ENCODE measurements at regions not wholly inside any gene's neighbourhood (a gene's known extent, or its start where the extent isn't known, plus 50 kb on each side); places are given as distances from the start of the nearest gene placed in this dataset.

DNA sequence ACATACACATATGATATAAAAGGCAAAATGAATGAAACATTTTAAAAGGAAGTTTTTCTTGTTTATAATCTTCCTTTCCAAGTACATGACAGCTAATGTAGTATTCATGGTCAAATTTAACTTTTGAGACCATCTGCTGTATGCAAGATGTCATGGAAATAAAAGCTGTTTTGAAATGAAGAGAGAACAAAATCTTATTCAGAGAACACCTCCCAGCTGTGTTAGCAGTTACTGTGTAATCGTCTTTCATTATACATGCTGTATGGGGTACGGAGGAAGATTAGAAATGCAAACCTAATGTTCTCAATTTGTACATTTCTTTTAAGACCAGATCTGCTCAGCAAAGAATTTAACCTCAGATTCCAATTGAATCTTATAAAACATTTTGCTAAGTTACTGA, 1182.3 kb downstream of the OTOL1 start:
- Histone ChIP-seq H3K4me3 (ENCODE audit: low read depth, low read length) (no peak overlapping the region), H3K36me3 (ENCODE audit: control insufficient read depth, insufficient read depth, low read length) (no peaks in the 10 kb centered on the region), H3K27me3 (ENCODE audit: control insufficient read depth, insufficient read depth, low read length) (no peaks in the 10 kb centered on the region)
- FAIRE-seq (no peak), DNase-seq (ENCODE audit: low read depth) (no peak)
- TF ChIP-seq, protein P1, sequence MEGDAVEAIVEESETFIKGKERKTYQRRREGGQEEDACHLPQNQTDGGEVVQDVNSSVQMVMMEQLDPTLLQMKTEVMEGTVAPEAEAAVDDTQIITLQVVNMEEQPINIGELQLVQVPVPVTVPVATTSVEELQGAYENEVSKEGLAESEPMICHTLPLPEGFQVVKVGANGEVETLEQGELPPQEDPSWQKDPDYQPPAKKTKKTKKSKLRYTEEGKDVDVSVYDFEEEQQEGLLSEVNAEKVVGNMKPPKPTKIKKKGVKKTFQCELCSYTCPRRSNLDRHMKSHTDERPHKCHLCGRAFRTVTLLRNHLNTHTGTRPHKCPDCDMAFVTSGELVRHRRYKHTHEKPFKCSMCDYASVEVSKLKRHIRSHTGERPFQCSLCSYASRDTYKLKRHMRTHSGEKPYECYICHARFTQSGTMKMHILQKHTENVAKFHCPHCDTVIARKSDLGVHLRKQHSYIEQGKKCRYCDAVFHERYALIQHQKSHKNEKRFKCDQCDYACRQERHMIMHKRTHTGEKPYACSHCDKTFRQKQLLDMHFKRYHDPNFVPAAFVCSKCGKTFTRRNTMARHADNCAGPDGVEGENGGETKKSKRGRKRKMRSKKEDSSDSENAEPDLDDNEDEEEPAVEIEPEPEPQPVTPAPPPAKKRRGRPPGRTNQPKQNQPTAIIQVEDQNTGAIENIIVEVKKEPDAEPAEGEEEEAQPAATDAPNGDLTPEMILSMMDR (IDR thresholded peaks at IDR 0.05; ENCODE audit: insufficient read depth, low read length, severe bottlenecking) = no peak

DNA sequence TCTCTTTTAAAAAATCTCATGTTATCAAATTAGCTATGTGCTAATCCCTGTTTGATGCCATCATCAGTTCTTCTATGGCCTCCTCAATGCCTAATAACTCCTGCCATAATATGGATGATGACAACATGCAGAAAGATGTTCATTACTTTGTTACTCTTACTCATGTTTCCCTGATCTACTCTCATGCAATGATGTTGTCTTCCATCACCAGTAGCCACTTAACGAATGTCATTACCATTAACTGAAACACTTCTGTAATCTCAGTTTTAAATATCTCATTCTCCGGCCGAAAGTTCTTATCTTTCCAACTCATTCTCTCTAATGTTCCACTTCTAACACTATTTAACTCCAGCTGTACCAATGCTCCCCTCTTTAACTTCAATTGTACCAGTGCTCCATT, 1187.7 kb downstream of the OTOL1 start:
- DNase-seq (ENCODE audit: low read depth) (no peak), FAIRE-seq (no peak)
- Histone ChIP-seq H3K4me3 (ENCODE audit: low read depth, low read length) (no peak overlapping the region), H3K27me3 (ENCODE audit: control insufficient read depth, insufficient read depth, low read length) (no peaks in the 10 kb centered on the region), H3K36me3 (ENCODE audit: control insufficient read depth, insufficient read depth, low read length) (no peaks in the 10 kb centered on the region)
- TF ChIP-seq, protein P1 (IDR thresholded peaks at IDR 0.05; ENCODE audit: insufficient read depth, low read length, severe bottlenecking) = no peak

- FAIRE-seq (no peak), DNase-seq (ENCODE audit: low read depth) (no peak)
- Histone ChIP-seq H3K36me3 (ENCODE audit: control insufficient read depth, insufficient read depth, low read length) (no peaks in the 10 kb centered on the region), H3K4me3 (ENCODE audit: low read depth, low read length) (no peak overlapping the region), H3K27me3 (ENCODE audit: control insufficient read depth, insufficient read depth, low read length) (no peaks in the 10 kb centered on the region)
- TF ChIP-seq, protein P1 (IDR thresholded peaks at IDR 0.05; ENCODE audit: insufficient read depth, low read length, severe bottlenecking) = no peak
These were observed 1202.7 kb downstream of the OTOL1 start for GRCh38 chr3:162699291-162699690.

GRCh38 chr3:162701211-162701610, 1204.6 kb downstream of the OTOL1 start:
- Histone ChIP-seq H3K36me3 (ENCODE audit: control insufficient read depth, insufficient read depth, low read length) (no peaks in the 10 kb centered on the region), H3K27me3 (ENCODE audit: control insufficient read depth, insufficient read depth, low read length) (no peaks in the 10 kb centered on the region), H3K4me3 (ENCODE audit: low read depth, low read length) (no peak overlapping the region)
- FAIRE-seq = no peak
- TF ChIP-seq, protein P1 (IDR thresholded peaks at IDR 0.05; ENCODE audit: insufficient read depth, low read length, severe bottlenecking) = no peak
- DNase-seq (ENCODE audit: low read depth) = no peak

DNA sequence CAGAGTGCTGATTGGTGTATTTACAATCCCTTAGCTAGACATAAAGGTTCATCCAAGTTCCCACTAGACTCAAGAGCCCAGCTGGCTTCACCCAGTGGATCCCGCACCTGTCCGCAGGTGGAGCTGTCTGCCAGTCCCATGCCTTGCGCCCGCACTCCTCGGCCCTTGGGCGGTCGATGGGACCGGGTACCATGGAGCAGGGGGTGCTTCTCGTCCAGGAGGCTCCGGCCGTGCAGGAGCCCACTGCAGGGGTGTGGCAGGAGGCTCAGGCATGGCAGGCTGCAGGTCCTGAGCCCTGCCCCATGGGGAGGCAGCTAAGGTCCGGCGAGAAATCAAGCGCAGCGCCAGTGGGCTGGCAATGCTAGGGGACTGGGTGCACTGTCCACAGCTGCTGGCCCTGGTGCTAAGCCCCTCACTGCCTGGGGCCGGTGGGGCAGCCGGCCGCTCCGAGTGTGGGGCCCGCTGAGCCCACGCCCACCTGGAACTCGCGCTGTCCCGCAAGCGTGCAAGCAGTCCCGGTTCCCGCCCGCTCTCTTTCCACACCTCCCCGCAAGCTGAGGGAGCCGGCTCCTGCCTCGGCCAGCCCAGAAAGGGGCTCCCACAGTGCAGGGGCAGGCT, 1206.3 kb downstream of the OTOL1 start:
- TF ChIP-seq, protein P1 (IDR thresholded peaks at IDR 0.05; ENCODE audit: insufficient read depth, low read length, severe bottlenecking) = no peak
- Histone ChIP-seq H3K36me3 (ENCODE audit: control insufficient read depth, insufficient read depth, low read length) (no peaks in the 10 kb centered on the region), H3K4me3 (ENCODE audit: low read depth, low read length) (no peak overlapping the region), H3K27me3 (ENCODE audit: control insufficient read depth, insufficient read depth, low read length) (no peaks in the 10 kb centered on the region)
- DNase-seq (ENCODE audit: low read depth) = no peak
- FAIRE-seq = no peak

GRCh38 chr3:162704238-162704637, 1207.6 kb downstream of the OTOL1 start:
- H3K27me3 ChIP-seq (ENCODE audit: control insufficient read depth, insufficient read depth, low read length) = no peaks in the 10 kb centered on the region
- no peak for DNase-seq (ENCODE audit: low read depth)
- H3K4me3 ChIP-seq (ENCODE audit: low read depth, low read length) = no peak overlapping the region
- H3K36me3 ChIP-seq (ENCODE audit: control insufficient read depth, insufficient read depth, low read length) = no peaks in the 10 kb centered on the region
- FAIRE-seq = no peak
- TF ChIP-seq, protein P1 (IDR thresholded peaks at IDR 0.05; ENCODE audit: insufficient read depth, low read length, severe bottlenecking) = no peak
